HCT116 (cell line): ENCODE measurements at regions not wholly inside any gene's neighbourhood (a gene's known extent, or its start where the extent isn't known, plus 50 kb on each side); places are given as distances from the start of the nearest gene placed in this dataset.

ENCODE experiments used
- ATAC-seq: fragments of 200-7000 bp; cut with Tn5 transposase; 2 replicates; pipeline ENCODE4 v1.9.1; 2020; ENCODE audit warnings: mild to moderate bottlenecking, moderate library complexity
- BruUV-seq: library from RNA; stranded (reverse); fragments of 400-500 nt; replicated peaks from 2 replicates; lab custom pipeline; 2021; lab: Mats Ljungman, UMichigan
- CTCF ChIA-PET: fragments of 300-600 bp; sonication (Branson Sonifier 250); formaldehyde crosslinking; loops from one replicate; lab custom pipeline; 2021; ENCODE audit warnings: antibody characterized with exemption; lab: Charles Lee
- POLR2A ChIA-PET: fragments of 300-600, 350-600 bp; sonication (Branson Sonifier 250); formaldehyde crosslinking; loops from one replicate; lab custom pipeline; 2021; ENCODE audit warnings: antibody characterized with exemption; lab: Charles Lee
- RAD21 ChIA-PET, 2 experiments: fragments of 300-600 bp; sonication (Branson Sonifier 250); formaldehyde crosslinking; loops; one replicate each; lab custom pipeline; 2023; ENCODE audit warnings: low total read pairs in 2 of 2; ENCODE audit not compliant: uncharacterized antibody in 2 of 2, unreplicated experiment in 2 of 2, low non-redundant PET in 1 of 2; lab: Charles Lee
- DNase-seq: peaks from one replicate; pipeline ENCODE4 v3.0.0-alpha.2; 2010; ENCODE audit warnings: low read depth, low spot score
- H2AFZ ChIP-seq: fragments of 200-600 bp; shearing (Covaris generic), sonication (generic); 2 replicates; pipeline ENCODE4 v1.6.1; 2017; ENCODE audit warnings: low read depth, mixed run types, mixed read lengths, antibody characterized with exemption, low read length; ENCODE audit not compliant: poor library complexity, severe bottlenecking
- H3K27ac ChIP-seq: 2 replicates; pipeline ENCODE4 v1.5.1; 2012; ENCODE audit warnings: low read depth, low read length
- H3K27me3 ChIP-seq: fragments of 200-600 bp; sonication (generic); 2 replicates; pipeline ENCODE4 v1.6.1; 2016; ENCODE audit warnings: mixed run types, low read length, mixed read lengths; ENCODE audit not compliant: insufficient read depth
- H3K36me3 ChIP-seq, 2 experiments: fragments of 200-500 bp in 1 of 2; fragments of 200-600 bp in 1 of 2; sonication (Bioruptor generic) in 1 of 2; sonication (generic) in 1 of 2; 2 replicates each; pipeline versions ENCODE4 v1.5.1 to v1.6.1; 2014 to 2016; ENCODE audit warnings: low read length in 2 of 2, inconsistent platforms in 1 of 2, mixed read lengths in 1 of 2, mixed run types in 1 of 2; ENCODE audit not compliant: insufficient read depth in 2 of 2, control insufficient read depth in 1 of 2
- H3K4me1 ChIP-seq, 2 experiments: fragments of 200-600 bp in 1 of 2; sonication (generic) in 1 of 2; 2 replicates each; pipeline versions ENCODE4 v1.5.1 to v1.6.1; 2012 to 2017; ENCODE audit warnings: low read length in 2 of 2, inconsistent platforms in 1 of 2, mild to moderate bottlenecking in 1 of 2, mixed read lengths in 1 of 2, mixed run types in 1 of 2, moderate library complexity in 1 of 2; ENCODE audit not compliant: insufficient read depth in 2 of 2, control insufficient read depth in 1 of 2
- H3K4me2 ChIP-seq: fragments of 200-600 bp; sonication (generic); 2 replicates; pipeline ENCODE4 v1.6.1; 2017; ENCODE audit warnings: mixed run types, low read length, mixed read lengths
- H3K4me3 ChIP-seq, 2 experiments: fragments of 200-600 bp in 1 of 2; sonication (generic) in 1 of 2; replicated peaks in 1 of 2; 2 replicates each; pipeline ENCODE4 v1.5.1; 2011 to 2016; ENCODE audit warnings: low read length in 2 of 2, control low read depth in 1 of 2, low read depth in 1 of 2, mild to moderate bottlenecking in 1 of 2, mixed read lengths in 1 of 2, mixed run types in 1 of 2
- H3K79me2 ChIP-seq: fragments of 200-600 bp; sonication (generic); 2 replicates; pipeline ENCODE4 v1.6.1; 2017; ENCODE audit warnings: mild to moderate bottlenecking, mixed run types, low read length, moderate library complexity, mixed read lengths; ENCODE audit not compliant: insufficient read depth
- H3K9ac ChIP-seq: fragments of 200-600 bp; sonication (generic); 2 replicates; pipeline ENCODE4 v1.6.1; 2016; ENCODE audit warnings: low read length, mixed read lengths
- H3K9me2 ChIP-seq: fragments of 200-600 bp; sonication (generic), shearing (Covaris generic); 2 replicates; pipeline ENCODE4 v1.6.1; 2017; ENCODE audit warnings: mixed run types, mild to moderate bottlenecking, moderate library complexity; ENCODE audit not compliant: insufficient read depth
- H3K9me3 ChIP-seq, 2 experiments: fragments of 200-500 bp in 1 of 2; fragments of 200-600 bp in 1 of 2; sonication (Bioruptor generic) in 1 of 2; sonication (generic) in 1 of 2; 2 replicates each; pipeline ENCODE4 v1.6.1; 2014 to 2017; ENCODE audit warnings: low read length in 2 of 2, mixed read lengths in 2 of 2, inconsistent platforms in 1 of 2, low read depth in 1 of 2, mild to moderate bottlenecking in 1 of 2, mixed run types in 1 of 2, moderate library complexity in 1 of 2; ENCODE audit not compliant: control insufficient read depth in 1 of 2, insufficient read depth in 1 of 2
- H4K20me1 ChIP-seq: fragments of 200-600 bp; sonication (generic), shearing (Covaris generic); 2 replicates; pipeline ENCODE4 v1.6.1; 2017; ENCODE audit warnings: mixed run types, mild to moderate bottlenecking, moderate library complexity; ENCODE audit not compliant: insufficient read depth
- CBX3 ChIP-seq: IDR thresholded peaks from 2 replicates; pipeline ENCODE4 v1.6.1; 2012; ENCODE audit warnings: low read depth
- CTCF ChIP-seq, 3 experiments: fragments of 200-600 bp in 1 of 3; sonication (generic) in 1 of 3; IDR thresholded peaks in 2 of 3; conservative IDR thresholded peaks in 1 of 3; 2 replicates each; pipeline ENCODE4 v1.5.1; 2012 to 2017; ENCODE audit warnings: low read depth in 2 of 3, low read length in 2 of 3, antibody characterized with exemption in 1 of 3, borderline replicate concordance in 1 of 3, control low read depth in 1 of 3, mild to moderate bottlenecking in 1 of 3, mixed read lengths in 1 of 3, mixed run types in 1 of 3, moderate library complexity in 1 of 3; ENCODE audit not compliant: insufficient read depth in 1 of 3
- EGR1 ChIP-seq: IDR thresholded peaks from 2 replicates; pipeline ENCODE4 v1.6.1; 2012; ENCODE audit warnings: low read depth
- ELF1 ChIP-seq: IDR thresholded peaks from 2 replicates; pipeline ENCODE4 v1.6.1; 2012; ENCODE audit warnings: low read depth, borderline replicate concordance
- EZH2 ChIP-seq: fragments of 200-600 bp; sonication (generic); IDR thresholded peaks from 2 replicates; pipeline ENCODE4 v1.6.1; 2017; ENCODE audit warnings: antibody characterized with exemption, mixed run types
- EZH2phosphoT487 ChIP-seq: fragments of 200-600 bp; IDR thresholded peaks from 2 replicates; pipeline ENCODE4 v1.6.1; 2018; ENCODE audit warnings: antibody characterized with exemption, borderline replicate concordance
- FOSL1 ChIP-seq: IDR thresholded peaks from 2 replicates; pipeline ENCODE4 v1.6.1; 2012; ENCODE audit warnings: low read depth
- POLR2A ChIP-seq: IDR thresholded peaks from 2 replicates; pipeline ENCODE4 v1.7.0; 2011; ENCODE audit warnings: borderline replicate concordance; ENCODE audit not compliant: insufficient read depth, insufficient read length; ENCODE audit errors: extremely low read depth
- RAD21 ChIP-seq: IDR thresholded peaks from 2 replicates; pipeline ENCODE4 v1.6.1; 2012; ENCODE audit warnings: low read depth, mild to moderate bottlenecking
- SIN3A ChIP-seq: IDR thresholded peaks from 2 replicates; pipeline ENCODE4 v1.6.1; 2012; ENCODE audit warnings: low read depth
- SRF ChIP-seq: IDR thresholded peaks from 2 replicates; pipeline ENCODE4 v1.6.1; 2012; ENCODE audit warnings: low read depth
- YY1 ChIP-seq: IDR thresholded peaks from 2 replicates; pipeline ENCODE4 v1.6.1; 2011; ENCODE audit warnings: low read length, low read depth, moderate library complexity, mild to moderate bottlenecking; ENCODE audit not compliant: insufficient replicate concordance; ENCODE audit errors: extremely low read depth
- ZFX ChIP-seq: fragments of 450-650 bp; IDR thresholded peaks from 2 replicates; pipeline ENCODE4 v1.6.1; 2017
- ZNF274 ChIP-seq: fragments of 200-500 bp; sonication (Bioruptor generic); IDR thresholded peaks from 2 replicates; pipeline ENCODE4 v1.6.1; 2014; ENCODE audit warnings: mild to moderate bottlenecking, low read depth, low read length, inconsistent platforms
- intact Hi-C: fragments of 100-400 bp; cut with micrococcal nuclease; formaldehyde crosslinking; loops from 2 replicates; pipeline ENCODE4 v1.10.0; 2022
- TF ChIP-seq, protein P1 (sequence below): IDR thresholded peaks from 2 replicates; pipeline ENCODE4 v1.6.1; 2012
- TF ChIP-seq, protein P2 (sequence below): IDR thresholded peaks from 2 replicates; pipeline ENCODE4 v1.6.1; 2012

DNA sequence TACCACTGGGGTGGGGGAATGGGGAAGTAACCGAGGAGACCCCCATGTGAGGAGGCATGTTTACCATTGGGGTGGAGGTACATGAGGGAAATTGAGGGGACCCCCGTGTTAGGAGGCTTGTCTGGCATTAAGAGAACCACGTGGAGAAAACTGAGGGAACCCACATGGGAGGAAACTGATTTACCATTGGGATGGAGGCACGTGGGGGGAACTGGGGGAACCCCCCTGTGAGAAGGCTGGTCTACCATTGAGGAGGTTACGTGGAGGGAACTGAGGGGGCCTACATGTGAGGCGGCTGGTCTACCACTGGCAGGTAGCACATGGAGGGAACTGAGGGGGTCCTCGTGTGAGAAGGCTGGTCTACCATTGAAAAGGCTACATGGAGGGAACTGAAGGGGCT, 159.4 kb downstream of the FBLN2 start:
- H3K4me2 ChIP-seq = no peak overlapping the region
- H3K36me3 ChIP-seq = no peaks in the 10 kb centered on the region
- TF ChIP-seq SRF = no peak
- TF ChIP-seq, protein P1, sequence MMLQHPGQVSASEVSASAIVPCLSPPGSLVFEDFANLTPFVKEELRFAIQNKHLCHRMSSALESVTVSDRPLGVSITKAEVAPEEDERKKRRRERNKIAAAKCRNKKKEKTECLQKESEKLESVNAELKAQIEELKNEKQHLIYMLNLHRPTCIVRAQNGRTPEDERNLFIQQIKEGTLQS = no peak
- TF ChIP-seq, protein P2, sequence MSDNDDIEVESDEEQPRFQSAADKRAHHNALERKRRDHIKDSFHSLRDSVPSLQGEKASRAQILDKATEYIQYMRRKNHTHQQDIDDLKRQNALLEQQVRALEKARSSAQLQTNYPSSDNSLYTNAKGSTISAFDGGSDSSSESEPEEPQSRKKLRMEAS = no peak
- no peak for TF ChIP-seq ZNF274
- TF ChIP-seq CBX3 = no peak
- no peak for TF ChIP-seq ELF1
- no peak for TF ChIP-seq ZFX
- no peak for TF ChIP-seq EGR1
- intact Hi-C loops = no loop called here
- no peak overlapping the region for H3K27ac ChIP-seq
- no peak overlapping the region for H3K4me3 ChIP-seq
- no peaks in the 10 kb centered on the region for H3K9me3 ChIP-seq
- H4K20me1 ChIP-seq = no peaks in the 10 kb centered on the region
- BruUV-seq = no TSS peak
- DNase-seq (no peak), ATAC-seq (no peak)
- ChIA-PET RAD21 (no interaction called here), CTCF (no interaction called here), POLR2A (no interaction called here)
- H3K9ac ChIP-seq = no peak overlapping the region
- no peaks in the 10 kb centered on the region for H3K79me2 ChIP-seq
- H3K27me3 ChIP-seq = no peaks in the 10 kb centered on the region
- no peak overlapping the region for H2AFZ ChIP-seq
- H3K4me1 ChIP-seq = no peaks in the 10 kb centered on the region
- H3K9me2 ChIP-seq = no peaks in the 10 kb centered on the region

GRCh38 chr3:13707456-13707855, 158.5 kb downstream of the FBLN2 start:
- Histone ChIP-seq H3K36me3 (no peaks in the 10 kb centered on the region), H3K9ac (no peak overlapping the region), H3K9me3 (no peaks in the 10 kb centered on the region), H3K4me3 (no peak overlapping the region), H3K27me3 (no peaks in the 10 kb centered on the region), H3K27ac (no peak overlapping the region), H2AFZ (no peak overlapping the region), H3K4me1 (no peaks in the 10 kb centered on the region), H4K20me1 (no peaks in the 10 kb centered on the region), H3K9me2 (no peaks in the 10 kb centered on the region), H3K4me2 (no peak overlapping the region), H3K79me2 (no peaks in the 10 kb centered on the region)
- ChIA-PET POLR2A (no interaction called here), RAD21 (no interaction called here), CTCF (no interaction called here)
- TF ChIP-seq EZH2phosphoT487 = no peak
- TF ChIP-seq YY1 = no peak
- no peak for TF ChIP-seq ZFX
- no peak for TF ChIP-seq CTCF (IDR thresholded peaks at IDR 0.05 in 2 of 3, conservative IDR thresholded peaks at IDR 0.05 in 1 of 3; ENCODE audit: borderline replicate concordance in 1 of 3, insufficient read depth in 1 of 3, low read depth in 2 of 3, low read length in 2 of 3)
- no peak for TF ChIP-seq CBX3
- no peak for TF ChIP-seq RAD21
- no peak for TF ChIP-seq SIN3A
- no peak for TF ChIP-seq FOSL1
- no peak for TF ChIP-seq EZH2
- no peak for TF ChIP-seq POLR2A
- intact Hi-C loops = no loop called here
- DNase-seq (no peak), ATAC-seq (no peak)
- no TSS peak for BruUV-seq
